ENCODE measurements at regions not wholly inside any gene's neighbourhood (a gene's known extent, or its start where the extent isn't known, plus 50 kb on each side); places are given as distances from the start of the nearest gene placed in this dataset.

- H3K27ac Mint-ChIP-seq = no peak overlapping the region
- DNase-seq (ENCODE audit: low spot score) = no peak
- no peaks in the 10 kb centered on the region for H3K4me1 Mint-ChIP-seq (ENCODE audit: low read depth)
- intact Hi-C loops (cut with micrococcal nuclease) = no loop called here
- H3K9me3 Mint-ChIP-seq = peaks cover 9% of the 10 kb centered on the region
- no peak overlapping the region for H3K4me3 Mint-ChIP-seq (ENCODE audit: low read depth)
- no peaks in the 10 kb centered on the region for H3K27me3 Mint-ChIP-seq (ENCODE audit: low read depth)
- no peaks in the 10 kb centered on the region for H3K36me3 Mint-ChIP-seq (ENCODE audit: low read depth)
These were observed 214.5 kb upstream of the SALL3 start for GRCh38 chr18:78765142-78765541.

DNA sequence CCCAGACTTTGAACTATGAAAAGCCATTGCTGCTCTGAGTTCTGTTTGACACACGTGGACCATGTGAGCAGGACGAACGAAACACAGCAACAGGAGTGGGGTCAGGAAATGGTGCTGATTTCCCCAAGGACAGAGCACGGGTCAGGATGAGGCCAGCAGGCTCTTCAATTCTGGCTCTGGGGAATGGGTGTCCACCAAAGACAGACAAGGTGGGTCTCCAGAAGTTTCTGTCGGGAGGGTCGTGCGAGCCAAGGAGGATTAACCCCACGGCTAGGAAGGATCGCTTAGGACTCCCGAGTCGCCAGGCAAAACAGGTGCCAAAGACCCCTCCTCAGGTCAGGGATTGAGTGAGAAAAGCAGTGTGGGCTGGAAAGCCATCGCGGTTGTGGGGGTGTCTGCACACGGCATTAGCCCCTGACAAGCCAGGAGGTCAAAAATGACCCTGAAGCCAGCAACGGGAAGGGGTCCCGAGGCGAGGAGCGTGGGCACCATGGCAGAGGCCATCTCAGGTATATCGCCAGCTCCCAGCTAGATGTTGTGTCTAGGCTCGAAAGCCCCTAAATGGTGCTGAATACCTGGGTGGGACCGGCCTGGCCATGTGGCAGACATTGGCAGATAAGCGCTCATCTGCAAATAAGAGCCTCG lies 213.9 kb upstream of the SALL3 start:
- no peak for DNase-seq (ENCODE audit: low spot score)
- no peak overlapping the region for H3K4me3 Mint-ChIP-seq (ENCODE audit: low read depth)
- intact Hi-C loops (cut with micrococcal nuclease) = no loop called here
- no peaks in the 10 kb centered on the region for H3K4me1 Mint-ChIP-seq (ENCODE audit: low read depth)
- H3K9me3 Mint-ChIP-seq = peaks cover 9% of the 10 kb centered on the region
- H3K27ac Mint-ChIP-seq = no peak overlapping the region
- H3K27me3 Mint-ChIP-seq (ENCODE audit: low read depth) = no peaks in the 10 kb centered on the region
- no peaks in the 10 kb centered on the region for H3K36me3 Mint-ChIP-seq (ENCODE audit: low read depth)

- Mint-ChIP-seq H3K27ac (no peak overlapping the region), H3K4me3 (ENCODE audit: low read depth) (no peak overlapping the region), H3K27me3 (ENCODE audit: low read depth) (no peaks in the 10 kb centered on the region), H3K9me3 (peaks cover 9% of the 10 kb centered on the region), H3K4me1 (ENCODE audit: low read depth) (no peaks in the 10 kb centered on the region), H3K36me3 (ENCODE audit: low read depth) (no peaks in the 10 kb centered on the region)
- no peak for DNase-seq (ENCODE audit: low spot score)
- intact Hi-C loops (cut with micrococcal nuclease) = no loop called here
These were observed 212.7 kb upstream of the SALL3 start for GRCh38 chr18:78766651-78767533.

- Mint-ChIP-seq H3K27me3 (ENCODE audit: low read depth) (no peaks in the 10 kb centered on the region), H3K9me3 (peaks cover 5% of the 10 kb centered on the region), H3K4me3 (ENCODE audit: low read depth) (no peak overlapping the region), H3K27ac (no peak overlapping the region), H3K4me1 (ENCODE audit: low read depth) (no peaks in the 10 kb centered on the region), H3K36me3 (ENCODE audit: low read depth) (no peaks in the 10 kb centered on the region)
- DNase-seq (ENCODE audit: low spot score) = no peak
- intact Hi-C loops (cut with micrococcal nuclease) = no loop called here
These were observed 212.0 kb upstream of the SALL3 start for GRCh38 chr18:78767648-78768071.

- H3K4me3 Mint-ChIP-seq (ENCODE audit: low read depth) = no peak overlapping the region
- DNase-seq (ENCODE audit: low spot score) = no peak
- H3K9me3 Mint-ChIP-seq = no peaks in the 10 kb centered on the region
- intact Hi-C loops (cut with micrococcal nuclease) = no loop called here
- no peaks in the 10 kb centered on the region for H3K36me3 Mint-ChIP-seq (ENCODE audit: low read depth)
- H3K27ac Mint-ChIP-seq = no peak overlapping the region
- no peaks in the 10 kb centered on the region for H3K4me1 Mint-ChIP-seq (ENCODE audit: low read depth)
- no peaks in the 10 kb centered on the region for H3K27me3 Mint-ChIP-seq (ENCODE audit: low read depth)
These were observed 211.4 kb upstream of the SALL3 start for GRCh38 chr18:78768221-78768620.

- Mint-ChIP-seq H3K27ac (no peak overlapping the region), H3K27me3 (ENCODE audit: low read depth) (no peaks in the 10 kb centered on the region), H3K4me3 (ENCODE audit: low read depth) (no peak overlapping the region), H3K4me1 (ENCODE audit: low read depth) (no peaks in the 10 kb centered on the region), H3K9me3 (no peaks in the 10 kb centered on the region), H3K36me3 (ENCODE audit: low read depth) (no peaks in the 10 kb centered on the region)
- no peak for DNase-seq (ENCODE audit: low spot score)
- intact Hi-C loops (cut with micrococcal nuclease) = no loop called here
These were observed 210.7 kb upstream of the SALL3 start for GRCh38 chr18:78768656-78769501.

GRCh38 chr18:78769502-78770105 lies 210.0 kb upstream of the SALL3 start:
- Mint-ChIP-seq H3K4me1 (ENCODE audit: low read depth) (no peaks in the 10 kb centered on the region), H3K27me3 (ENCODE audit: low read depth) (no peaks in the 10 kb centered on the region), H3K9me3 (no peaks in the 10 kb centered on the region), H3K36me3 (ENCODE audit: low read depth) (no peaks in the 10 kb centered on the region), H3K27ac (no peak overlapping the region), H3K4me3 (ENCODE audit: low read depth) (no peak overlapping the region)
- DNase-seq (ENCODE audit: low spot score) = no peak
- intact Hi-C loops (cut with micrococcal nuclease) = no loop called here

- Mint-ChIP-seq H3K27ac (no peak overlapping the region), H3K9me3 (no peaks in the 10 kb centered on the region), H3K36me3 (ENCODE audit: low read depth) (no peaks in the 10 kb centered on the region), H3K4me3 (ENCODE audit: low read depth) (no peak overlapping the region), H3K4me1 (ENCODE audit: low read depth) (no peaks in the 10 kb centered on the region), H3K27me3 (ENCODE audit: low read depth) (no peaks in the 10 kb centered on the region)
- intact Hi-C loops (cut with micrococcal nuclease) = no loop called here
- no peak for DNase-seq (ENCODE audit: low spot score)
These were observed 209.3 kb upstream of the SALL3 start for GRCh38 chr18:78770139-78770822.

DNA sequence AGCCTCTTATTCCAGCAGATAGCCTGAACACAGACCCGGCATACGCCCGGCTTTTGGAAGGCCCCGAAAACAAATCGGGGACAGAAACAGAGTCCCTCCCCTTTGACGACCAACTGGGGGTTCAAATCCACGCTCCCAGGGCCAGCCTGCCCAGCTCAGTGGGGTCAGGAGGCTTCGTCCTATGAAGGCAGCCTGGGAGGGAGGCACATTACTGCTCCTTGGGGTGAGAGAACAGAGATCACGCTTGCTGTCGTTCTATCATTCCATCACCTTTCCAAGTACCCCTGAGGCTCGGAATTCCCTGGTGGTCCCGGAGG lies 208.8 kb upstream of the SALL3 start:
- Mint-ChIP-seq H3K27ac (no peak overlapping the region), H3K36me3 (ENCODE audit: low read depth) (no peaks in the 10 kb centered on the region), H3K4me1 (ENCODE audit: low read depth) (no peaks in the 10 kb centered on the region), H3K4me3 (ENCODE audit: low read depth) (no peak overlapping the region), H3K27me3 (ENCODE audit: low read depth) (no peaks in the 10 kb centered on the region), H3K9me3 (no peaks in the 10 kb centered on the region)
- intact Hi-C loops (cut with micrococcal nuclease) = no loop called here
- no peak for DNase-seq (ENCODE audit: low spot score)

- H3K9me3 Mint-ChIP-seq = no peaks in the 10 kb centered on the region
- DNase-seq (ENCODE audit: low spot score) = no peak
- no peaks in the 10 kb centered on the region for H3K27me3 Mint-ChIP-seq (ENCODE audit: low read depth)
- H3K4me1 Mint-ChIP-seq (ENCODE audit: low read depth) = no peaks in the 10 kb centered on the region
- no peaks in the 10 kb centered on the region for H3K36me3 Mint-ChIP-seq (ENCODE audit: low read depth)
- H3K27ac Mint-ChIP-seq = no peak overlapping the region
- no peak overlapping the region for H3K4me3 Mint-ChIP-seq (ENCODE audit: low read depth)
- intact Hi-C loops (cut with micrococcal nuclease) = no loop called here
These were observed 207.9 kb upstream of the SALL3 start for GRCh38 chr18:78771496-78772359.

- Mint-ChIP-seq H3K27me3 (ENCODE audit: low read depth) (no peaks in the 10 kb centered on the region), H3K4me3 (ENCODE audit: low read depth) (no peak overlapping the region), H3K4me1 (ENCODE audit: low read depth) (no peaks in the 10 kb centered on the region), H3K9me3 (no peaks in the 10 kb centered on the region), H3K27ac (no peak overlapping the region), H3K36me3 (ENCODE audit: low read depth) (no peaks in the 10 kb centered on the region)
- DNase-seq (ENCODE audit: low spot score) = no peak
- intact Hi-C loops (cut with micrococcal nuclease) = no loop called here
These were observed 207.0 kb upstream of the SALL3 start for GRCh38 chr18:78772360-78773302.

Data from activated T-helper 2 cell treated with anti-CD3 and anti-CD28 coated beads, Interferon-gamma antibody, Interleukin-2, Interleukin-4, amounts not matched to agents 10 μg/mL and 5 μg/mL and 100 μg/mL, durations not matched to agents 14 hours and 24 hours and 36 hours (primary cell).